H1 (cell line): ENCODE measurements at regions not wholly inside any gene's neighbourhood (a gene's known extent, or its start where the extent isn't known, plus 50 kb on each side); places are given as distances from the start of the nearest gene placed in this dataset.

Source experiments
- KDM5A ChIP-seq: fragments of 200-600 bp; IDR thresholded peaks from 2 replicates; pipeline ENCODE4 v1.7.1; 2012; ENCODE audit warnings: mild to moderate bottlenecking, low read length, inconsistent platforms, mixed read lengths

GRCh38 chr10:100632027-100632426, 96.3 kb downstream of the HIF1AN start (continued):
- no peak for TF ChIP-seq KDM5A
